Duodenal mucosa (tissue), 2 donors: ENCODE measurements at regions not wholly inside any gene's neighbourhood (a gene's known extent, or its start where the extent isn't known, plus 50 kb on each side); places are given as distances from the start of the nearest gene placed in this dataset.

ENCODE experiments used
- H3K27ac ChIP-seq: one replicate; pipeline ENCODE4 v1.7.0; 2013; ENCODE audit warnings: low read depth, low read length
- H3K27me3 ChIP-seq, 2 donors: one replicate each; pipeline ENCODE4 v1.7.0; 2013; ENCODE audit warnings: low read length in 2 of 2, control low read depth in 1 of 2; ENCODE audit not compliant: insufficient read depth in 2 of 2, control insufficient read depth in 1 of 2
- H3K36me3 ChIP-seq, 2 donors: one replicate each; pipeline ENCODE4 v1.7.0; 2013; ENCODE audit warnings: low read length in 2 of 2, control low read depth in 1 of 2; ENCODE audit not compliant: insufficient read depth in 2 of 2, control insufficient read depth in 1 of 2
- H3K4me1 ChIP-seq, 2 donors: one replicate each; pipeline ENCODE4 v1.7.0; 2013; ENCODE audit warnings: low read length in 2 of 2, control low read depth in 1 of 2; ENCODE audit not compliant: insufficient read depth in 2 of 2, control insufficient read depth in 1 of 2
- H3K4me3 ChIP-seq, 2 donors: one replicate each; pipeline ENCODE4 v1.7.0; 2013; ENCODE audit warnings: low read length in 2 of 2, low read depth in 1 of 2
- H3K9ac ChIP-seq, 2 donors: one replicate each; pipeline ENCODE4 v1.7.0; 2013; ENCODE audit warnings: low read length in 2 of 2, low read depth in 1 of 2
- H3K9me3 ChIP-seq, 2 donors: one replicate each; pipeline ENCODE4 v1.7.0; 2013; ENCODE audit warnings: low read length in 2 of 2, control low read depth in 1 of 2; ENCODE audit not compliant: control insufficient read depth in 1 of 2

DNA sequence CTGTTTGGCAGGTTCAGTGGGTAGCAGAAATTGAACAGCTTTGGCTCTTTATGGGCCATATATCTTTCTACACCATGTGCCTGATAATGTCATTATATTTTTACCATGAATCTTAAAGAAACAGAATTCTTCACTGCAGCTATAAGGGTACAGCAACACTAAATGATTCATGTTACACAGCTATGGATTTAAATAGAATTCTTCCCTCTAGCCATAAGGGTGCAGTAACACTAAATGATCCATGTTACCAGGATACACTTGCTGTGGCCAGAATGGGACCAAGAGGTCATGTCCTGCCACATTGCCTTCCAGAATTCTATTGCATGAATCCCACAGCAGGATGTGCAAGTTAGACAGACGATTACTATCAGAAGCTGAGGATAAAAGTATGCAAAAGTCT, 603.9 kb downstream of the FSCB start:
- Histone ChIP-seq H3K4me1 (no peaks in the 10 kb centered on the region), H3K9ac (no peak overlapping the region), H3K36me3 (no peaks in the 10 kb centered on the region), H3K4me3 (no peak overlapping the region), H3K27me3 (no peaks in the 10 kb centered on the region), H3K27ac (no peak overlapping the region), H3K9me3 (no peaks in the 10 kb centered on the region)

DNA sequence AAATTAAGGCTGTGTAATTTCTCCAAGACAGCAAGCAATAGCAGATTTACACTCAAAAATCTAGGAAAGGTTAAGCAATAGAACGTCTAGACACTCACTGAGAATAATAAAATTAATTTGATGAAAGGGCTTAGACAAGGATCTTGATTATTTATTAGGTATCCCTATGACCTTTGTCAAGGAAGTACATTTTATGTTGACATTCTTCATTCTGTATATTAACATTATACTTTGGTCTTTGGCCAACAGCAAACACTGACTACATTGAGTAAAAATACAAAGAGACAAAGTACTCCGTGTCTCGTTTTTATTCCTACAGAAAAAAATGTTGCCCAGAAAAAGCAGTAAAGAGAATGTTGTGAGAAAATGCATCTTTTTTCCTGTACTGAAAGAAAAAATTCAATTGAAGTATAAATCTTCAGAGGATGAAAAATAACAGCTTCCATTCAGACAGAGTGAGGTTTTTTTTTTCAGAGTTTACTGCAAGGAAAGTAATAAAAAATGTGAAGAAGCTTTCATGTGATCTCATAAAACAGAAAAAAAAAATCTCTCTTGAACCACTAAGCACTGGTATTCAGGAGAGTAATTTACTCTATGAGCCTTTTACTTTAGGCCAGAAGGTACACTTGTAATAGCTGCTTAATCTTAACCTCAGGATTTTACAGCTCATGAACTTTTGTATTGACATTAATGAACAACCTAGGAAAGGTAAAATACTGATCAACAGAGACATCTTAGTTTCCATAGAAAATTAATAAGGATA, 605.0 kb downstream of the FSCB start:
- no peaks in the 10 kb centered on the region for H3K9me3 ChIP-seq
- no peaks in the 10 kb centered on the region for H3K36me3 ChIP-seq
- H3K4me1 ChIP-seq, result no peaks in the 10 kb centered on the region
- H3K9ac ChIP-seq, result no peak overlapping the region
- no peak overlapping the region for H3K27ac ChIP-seq
- no peak overlapping the region for H3K4me3 ChIP-seq
- H3K27me3 ChIP-seq, result no peaks in the 10 kb centered on the region

DNA sequence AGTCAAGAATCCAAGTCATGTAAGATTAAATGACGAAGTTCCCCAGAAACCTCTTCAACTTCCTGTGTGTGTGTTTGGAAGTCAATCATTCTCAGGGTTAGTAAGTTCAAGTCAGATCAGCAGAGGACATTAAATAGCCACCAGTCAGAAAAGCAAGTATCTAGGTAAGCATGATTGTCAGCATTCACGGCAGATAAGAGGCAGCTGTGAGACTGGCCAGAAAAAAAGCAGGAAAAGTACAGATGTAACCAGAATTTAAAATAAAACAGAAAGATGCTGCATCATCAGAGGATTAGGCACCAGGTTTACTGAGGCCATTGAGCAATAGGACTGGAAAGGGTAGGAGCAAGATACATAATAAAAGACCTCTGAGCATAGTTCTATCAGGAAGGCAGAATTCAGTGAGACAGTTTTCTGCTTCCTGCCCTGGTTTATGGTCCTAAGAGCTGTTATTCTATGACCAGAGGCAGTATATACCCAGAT, 606.9 kb downstream of the FSCB start:
- no peaks in the 10 kb centered on the region for H3K9me3 ChIP-seq
- H3K36me3 ChIP-seq, result no peaks in the 10 kb centered on the region
- H3K27ac ChIP-seq, result no peak overlapping the region
- no peaks in the 10 kb centered on the region for H3K27me3 ChIP-seq
- no peaks in the 10 kb centered on the region for H3K4me1 ChIP-seq
- no peak overlapping the region for H3K9ac ChIP-seq
- H3K4me3 ChIP-seq, result no peak overlapping the region

DNA sequence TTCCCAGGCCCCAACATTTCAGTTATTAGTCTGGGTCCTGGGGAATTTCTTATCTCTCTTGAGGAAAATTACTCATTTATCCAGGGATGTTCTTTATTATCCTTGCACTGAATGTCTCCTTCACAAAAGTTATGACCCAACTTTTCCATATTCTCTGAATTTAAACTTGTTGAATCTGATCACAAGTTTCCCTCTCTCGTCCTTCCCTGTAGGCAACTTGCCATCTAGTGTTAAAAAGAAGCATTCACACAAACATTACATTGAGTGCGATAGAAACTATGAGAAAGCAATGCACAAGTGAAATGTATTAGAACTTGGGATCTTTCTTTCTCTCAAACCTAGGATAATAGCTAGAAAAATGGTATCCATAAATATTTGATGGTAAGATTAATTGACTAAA, 608.4 kb downstream of the FSCB start:
- Histone ChIP-seq H3K4me3 (no peak overlapping the region), H3K27me3 (no peaks in the 10 kb centered on the region), H3K4me1 (no peaks in the 10 kb centered on the region), H3K9ac (no peak overlapping the region), H3K27ac (no peak overlapping the region), H3K36me3 (no peaks in the 10 kb centered on the region), H3K9me3 (no peaks in the 10 kb centered on the region)

DNA sequence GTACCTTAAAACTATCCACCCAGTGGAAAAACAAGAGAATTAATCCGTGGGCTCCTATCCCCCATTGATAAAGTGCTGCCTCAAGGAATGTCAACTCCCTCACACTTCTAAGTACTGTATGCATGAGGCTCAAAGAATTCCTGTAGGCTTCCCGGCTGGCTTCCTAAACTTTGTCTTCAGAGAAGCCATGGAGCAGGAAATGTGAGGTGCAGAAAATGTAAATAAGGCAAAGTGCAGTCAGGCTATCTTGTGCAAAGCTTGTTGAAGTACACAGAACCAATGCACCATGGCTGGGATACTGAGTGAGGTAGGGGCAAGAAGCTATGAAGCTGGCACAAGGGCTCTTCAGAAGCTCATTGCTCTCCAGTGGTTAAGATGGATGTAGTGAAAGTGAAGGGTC, 611.0 kb downstream of the FSCB start:
- H3K27ac ChIP-seq, result no peak overlapping the region
- H3K27me3 ChIP-seq, result no peaks in the 10 kb centered on the region
- H3K4me3 ChIP-seq, result no peak overlapping the region
- H3K9me3 ChIP-seq, result no peaks in the 10 kb centered on the region
- no peak overlapping the region for H3K9ac ChIP-seq
- no peaks in the 10 kb centered on the region for H3K4me1 ChIP-seq
- H3K36me3 ChIP-seq, result no peaks in the 10 kb centered on the region

DNA sequence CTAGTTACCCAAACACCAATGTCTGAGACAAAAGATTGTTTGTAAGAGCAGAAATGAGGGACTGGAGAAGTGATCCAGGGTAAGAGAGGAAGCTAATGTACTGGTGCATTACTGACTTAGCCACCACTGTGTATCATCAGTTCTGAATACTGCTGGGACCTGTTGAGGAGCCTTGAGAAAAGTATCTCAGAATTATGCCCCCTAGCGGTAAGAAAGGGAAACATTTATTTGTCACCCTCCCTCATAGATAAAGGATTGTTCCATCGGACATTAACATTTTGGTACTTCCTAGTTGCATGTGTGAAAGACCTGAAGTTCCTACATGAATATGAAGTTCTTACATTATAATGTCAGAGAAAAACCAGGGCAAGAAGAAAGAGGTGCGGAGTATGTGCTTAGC, 612.5 kb downstream of the FSCB start:
- Histone ChIP-seq H3K4me3 (no peak overlapping the region), H3K27ac (no peak overlapping the region), H3K4me1 (no peaks in the 10 kb centered on the region), H3K9me3 (no peaks in the 10 kb centered on the region), H3K36me3 (no peaks in the 10 kb centered on the region), H3K9ac (no peak overlapping the region), H3K27me3 (no peaks in the 10 kb centered on the region)

DNA sequence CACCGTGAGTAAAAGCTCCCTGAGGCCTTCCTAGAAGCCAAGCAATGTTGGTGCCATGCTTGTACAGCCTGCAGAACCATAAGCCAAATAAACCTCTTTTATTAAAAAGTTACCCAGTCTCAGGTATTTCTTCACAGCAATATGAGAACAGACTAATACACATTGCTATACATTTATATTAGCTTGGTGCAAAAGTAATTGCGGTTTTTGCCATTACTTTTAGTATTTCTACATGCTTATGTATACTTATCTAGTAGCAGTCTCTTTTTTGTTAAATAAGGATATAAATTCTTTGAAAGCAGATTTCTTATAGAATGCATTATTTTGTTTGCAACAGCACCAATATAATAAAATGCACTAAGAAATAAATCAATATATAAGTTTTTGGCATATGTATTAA, 619.6 kb downstream of the FSCB start:
- Histone ChIP-seq H3K27me3 (no peaks in the 10 kb centered on the region), H3K27ac (no peak overlapping the region), H3K9ac (no peak overlapping the region), H3K9me3 (peaks cover 0 to 4% of the 10 kb centered on the region in 2 donors), H3K4me3 (no peak overlapping the region), H3K4me1 (no peaks in the 10 kb centered on the region), H3K36me3 (no peaks in the 10 kb centered on the region)

DNA sequence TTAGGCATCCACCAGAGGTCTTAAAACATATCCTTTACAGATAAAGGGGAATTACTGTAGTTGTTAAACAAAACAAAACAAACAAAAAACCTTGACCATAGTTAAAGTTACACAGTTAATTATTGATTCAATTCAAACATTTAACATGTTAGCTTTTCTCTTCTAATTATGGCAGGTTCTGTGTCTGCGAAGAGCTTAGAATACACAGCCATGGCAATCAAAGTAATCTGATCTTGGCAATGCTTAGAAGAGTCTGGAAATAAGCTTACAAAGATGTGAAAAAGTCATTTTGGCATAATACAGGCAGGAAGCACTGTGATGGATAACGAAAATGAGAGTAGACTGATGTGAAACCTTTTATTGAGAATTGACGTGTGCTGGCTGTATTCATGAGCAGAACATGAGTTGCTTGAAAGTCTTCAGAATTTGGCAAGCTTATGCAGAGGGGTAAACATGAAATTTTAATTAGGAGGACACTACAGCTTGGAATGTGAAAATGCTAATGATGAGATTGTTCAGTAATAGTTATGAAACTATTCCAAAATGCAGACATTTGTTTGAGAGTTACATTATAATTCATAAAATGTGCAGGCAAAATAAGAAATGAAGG, 629.6 kb downstream of the FSCB start:
- Histone ChIP-seq H3K27ac (no peak overlapping the region), H3K4me3 (no peak overlapping the region), H3K9me3 (peaks cover 0 to 3% of the 10 kb centered on the region in 2 donors), H3K27me3 (no peaks in the 10 kb centered on the region), H3K9ac (no peak overlapping the region), H3K36me3 (no peaks in the 10 kb centered on the region), H3K4me1 (no peaks in the 10 kb centered on the region)

DNA sequence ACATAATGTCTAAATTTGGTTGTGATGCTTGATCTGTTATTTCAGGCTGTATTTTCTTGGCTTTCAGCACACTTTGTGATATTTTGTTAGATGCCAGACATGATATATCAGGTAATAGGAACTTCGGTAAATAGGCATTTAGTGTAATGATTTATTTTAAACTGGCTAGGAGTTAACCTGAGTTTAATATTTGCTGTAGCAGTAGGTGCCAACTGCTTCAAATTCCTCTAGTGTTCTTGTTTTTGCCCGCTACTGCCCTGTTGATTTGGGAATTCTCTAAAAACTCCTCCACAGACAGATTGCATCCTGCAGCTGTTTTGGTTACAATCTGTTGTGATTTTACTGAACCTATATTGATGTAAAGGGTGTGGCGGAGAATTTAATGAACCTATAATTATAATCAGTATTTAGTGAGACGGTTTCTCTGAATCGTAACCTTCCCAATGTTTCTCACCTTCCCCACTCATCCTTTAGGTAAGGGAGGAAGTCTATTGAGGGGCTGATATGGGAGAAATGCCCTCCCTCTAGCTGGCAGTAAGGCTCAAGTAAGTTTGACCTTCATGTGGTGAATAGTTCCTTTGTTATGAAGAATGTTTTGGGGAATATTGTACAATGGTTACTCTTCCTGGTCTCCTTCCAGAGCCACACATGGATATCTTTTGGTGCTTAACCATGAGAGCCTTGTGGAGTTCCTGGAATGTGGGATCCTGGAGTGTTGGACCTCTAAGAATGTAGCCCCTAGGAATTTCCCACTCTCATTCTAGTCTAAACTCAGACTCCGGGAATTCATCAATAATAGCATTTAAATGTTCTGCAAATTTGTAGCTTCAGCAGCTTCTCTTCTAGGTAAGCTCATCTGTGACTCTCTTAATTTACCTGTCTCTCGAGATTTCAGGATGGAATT, 634.1 kb downstream of the FSCB start:
- no peaks in the 10 kb centered on the region for H3K27me3 ChIP-seq

DNA sequence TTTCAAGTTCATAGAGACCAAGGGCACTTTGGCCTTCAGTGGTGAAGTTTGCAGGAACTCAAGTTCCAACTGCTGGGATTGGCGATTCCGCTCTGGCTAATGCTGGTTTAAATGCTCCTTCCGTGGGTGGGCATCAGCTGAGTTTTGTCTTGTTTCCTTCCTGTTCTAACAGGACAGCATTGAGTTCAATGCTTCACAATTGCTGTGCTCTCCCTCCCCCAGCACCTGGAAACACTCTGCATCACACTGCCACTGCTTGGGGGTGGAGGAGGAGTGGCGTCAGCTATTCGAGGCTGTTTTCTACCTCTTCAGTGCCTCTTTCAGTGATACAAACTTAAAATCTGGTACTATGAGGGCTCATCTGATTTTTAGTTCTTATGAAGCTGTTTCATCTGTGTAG, 634.9 kb downstream of the FSCB start:
- H3K27me3 ChIP-seq, result no peaks in the 10 kb centered on the region
- no peaks in the 10 kb centered on the region for H3K36me3 ChIP-seq
- H3K4me3 ChIP-seq, result no peak overlapping the region
- no peaks in the 10 kb centered on the region for H3K4me1 ChIP-seq
- peaks cover 6 to 7% of the 10 kb centered on the region in 2 donors for H3K9me3 ChIP-seq
- H3K9ac ChIP-seq, result no peak overlapping the region
- no peak overlapping the region for H3K27ac ChIP-seq

More for the DNA sequence above, 634.1 kb downstream of the FSCB start:
- Histone ChIP-seq H3K36me3 (no peaks in the 10 kb centered on the region), H3K27ac (no peak overlapping the region), H3K4me1 (no peaks in the 10 kb centered on the region), H3K9me3 (peaks cover 6 to 7% of the 10 kb centered on the region in 2 donors), H3K9ac (no peak overlapping the region), H3K4me3 (no peak overlapping the region)
